ENCODE measurements at regions not wholly inside any gene's neighbourhood (a gene's known extent, or its start where the extent isn't known, plus 50 kb on each side); places are given as distances from the start of the nearest gene placed in this dataset.

DNA sequence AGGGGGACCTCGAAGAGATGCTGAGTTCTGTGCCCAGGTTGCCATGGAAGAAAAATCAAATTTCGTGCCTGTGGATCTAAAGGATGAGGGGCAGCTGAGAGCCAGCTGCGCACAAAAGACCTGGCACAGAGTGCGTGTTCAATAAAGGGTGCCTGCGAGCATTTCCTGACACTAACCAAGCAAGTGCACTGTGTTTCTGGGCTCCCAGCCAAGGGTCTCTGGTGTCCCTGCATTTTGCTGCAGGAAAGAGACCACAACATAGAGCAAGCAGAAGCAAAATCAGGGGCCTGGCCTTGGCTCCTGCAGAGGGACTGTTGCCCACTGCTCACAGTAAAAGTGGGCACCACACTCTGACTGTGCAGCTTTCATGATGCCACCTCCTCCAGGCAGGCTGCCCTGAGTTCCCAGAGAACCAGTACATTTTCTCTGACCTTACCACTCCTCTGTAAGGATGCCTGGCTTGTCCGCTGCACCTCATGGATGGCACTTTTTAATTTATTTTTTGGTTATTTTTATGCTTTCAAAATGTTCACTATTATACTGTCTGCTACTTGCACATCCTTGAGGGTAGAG, 70.8 kb upstream of the GPR12 start:
- no peaks in the 10 kb centered on the region for H3K9me2 ChIP-seq (replicated peaks; ENCODE audit: insufficient read depth)
- no peak for DNase-seq (ENCODE audit: low spot score)
- TF ChIP-seq EZH2phosphoT487 (IDR thresholded peaks at IDR 0.05; ENCODE audit: low read depth, severe bottlenecking, unreplicated experiment), result no peak
- no peak for TF ChIP-seq EZH2 (IDR thresholded peaks at IDR 0.05; ENCODE audit: borderline replicate concordance)
- TF ChIP-seq, protein P1, sequence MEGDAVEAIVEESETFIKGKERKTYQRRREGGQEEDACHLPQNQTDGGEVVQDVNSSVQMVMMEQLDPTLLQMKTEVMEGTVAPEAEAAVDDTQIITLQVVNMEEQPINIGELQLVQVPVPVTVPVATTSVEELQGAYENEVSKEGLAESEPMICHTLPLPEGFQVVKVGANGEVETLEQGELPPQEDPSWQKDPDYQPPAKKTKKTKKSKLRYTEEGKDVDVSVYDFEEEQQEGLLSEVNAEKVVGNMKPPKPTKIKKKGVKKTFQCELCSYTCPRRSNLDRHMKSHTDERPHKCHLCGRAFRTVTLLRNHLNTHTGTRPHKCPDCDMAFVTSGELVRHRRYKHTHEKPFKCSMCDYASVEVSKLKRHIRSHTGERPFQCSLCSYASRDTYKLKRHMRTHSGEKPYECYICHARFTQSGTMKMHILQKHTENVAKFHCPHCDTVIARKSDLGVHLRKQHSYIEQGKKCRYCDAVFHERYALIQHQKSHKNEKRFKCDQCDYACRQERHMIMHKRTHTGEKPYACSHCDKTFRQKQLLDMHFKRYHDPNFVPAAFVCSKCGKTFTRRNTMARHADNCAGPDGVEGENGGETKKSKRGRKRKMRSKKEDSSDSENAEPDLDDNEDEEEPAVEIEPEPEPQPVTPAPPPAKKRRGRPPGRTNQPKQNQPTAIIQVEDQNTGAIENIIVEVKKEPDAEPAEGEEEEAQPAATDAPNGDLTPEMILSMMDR (IDR thresholded peaks at IDR 0.05; ENCODE audit: poor library complexity), result no peak
- no peak overlapping the region for H3K27ac ChIP-seq
- H3K9me3 ChIP-seq (ENCODE audit: low read depth), result no peaks in the 10 kb centered on the region
- no peaks in the 10 kb centered on the region for H3K4me1 ChIP-seq (ENCODE audit: insufficient read depth)
- H3K27me3 ChIP-seq, result peaks cover 11% of the 10 kb centered on the region
- 78% methylated on average over 6 of the region's 6 CpGs for whole genome bisulfite sequencing (ENCODE audit: low lambda C conversion rate, missing lambda C conversion rate)
- H3K4me3 ChIP-seq, result no peak overlapping the region
- H2AFZ ChIP-seq, result no peak overlapping the region
- H3K4me2 ChIP-seq, result no peak overlapping the region
- no peaks in the 10 kb centered on the region for H3K79me2 ChIP-seq
- no peaks in the 10 kb centered on the region for H3K36me3 ChIP-seq (replicated peaks; ENCODE audit: insufficient read depth, low read depth)
- H4K20me1 ChIP-seq (ENCODE audit: insufficient read depth, poor library complexity, severe bottlenecking), result no peaks in the 10 kb centered on the region

DNA sequence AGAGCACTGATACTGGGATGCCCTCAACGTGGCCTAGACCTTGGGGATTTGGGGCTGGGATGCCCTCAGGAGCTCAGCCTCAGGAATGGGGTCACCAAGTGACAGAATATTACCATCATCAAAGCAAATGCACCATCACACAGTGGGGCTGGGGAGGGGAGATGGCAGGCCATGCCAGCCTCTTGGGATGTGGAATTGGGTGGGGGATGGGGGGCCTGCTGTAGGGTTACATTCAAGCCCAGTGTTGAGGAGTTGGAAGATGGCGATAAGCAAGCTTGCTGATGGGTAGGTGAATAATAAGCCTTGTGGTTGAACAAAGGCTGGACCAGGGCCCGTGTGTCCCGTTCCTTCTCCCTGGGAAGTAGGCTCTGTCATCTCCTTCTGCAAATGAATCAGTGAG, 69.1 kb upstream of the GPR12 start:
- Histone ChIP-seq H3K36me3 (replicated peaks; ENCODE audit: insufficient read depth, low read depth) (no peaks in the 10 kb centered on the region), H3K27me3 (peaks cover 4% of the 10 kb centered on the region), H3K4me3 (no peak overlapping the region), H3K9me3 (ENCODE audit: low read depth) (no peaks in the 10 kb centered on the region), H3K4me2 (no peak overlapping the region), H3K27ac (no peak overlapping the region), H3K79me2 (no peaks in the 10 kb centered on the region), H3K4me1 (ENCODE audit: insufficient read depth) (no peaks in the 10 kb centered on the region), H2AFZ (no peak overlapping the region), H4K20me1 (ENCODE audit: insufficient read depth, poor library complexity, severe bottlenecking) (no peaks in the 10 kb centered on the region), H3K9me2 (replicated peaks; ENCODE audit: insufficient read depth) (no peaks in the 10 kb centered on the region)
- 99% methylated on average over 4 of the region's 4 CpGs for WGBS (ENCODE audit: low lambda C conversion rate, missing lambda C conversion rate)
- TF ChIP-seq EZH2phosphoT487 (IDR thresholded peaks at IDR 0.05; ENCODE audit: low read depth, severe bottlenecking, unreplicated experiment), result no peak
- no peak for DNase-seq (ENCODE audit: low spot score)

GRCh38 chr13:26824581-26824980, 64.0 kb upstream of the GPR12 start:
- H4K20me1 ChIP-seq (ENCODE audit: insufficient read depth, poor library complexity, severe bottlenecking), result no peaks in the 10 kb centered on the region
- TF ChIP-seq EZH2 (IDR thresholded peaks at IDR 0.05; ENCODE audit: borderline replicate concordance) (no peak), EZH2phosphoT487 (IDR thresholded peaks at IDR 0.05; ENCODE audit: low read depth, severe bottlenecking, unreplicated experiment) (no peak)
- TF ChIP-seq, protein P1 (IDR thresholded peaks at IDR 0.05; ENCODE audit: poor library complexity), result no peak
- WGBS (ENCODE audit: low lambda C conversion rate, missing lambda C conversion rate), result 0% methylated on average over 1 of the region's 1 CpG

DNA sequence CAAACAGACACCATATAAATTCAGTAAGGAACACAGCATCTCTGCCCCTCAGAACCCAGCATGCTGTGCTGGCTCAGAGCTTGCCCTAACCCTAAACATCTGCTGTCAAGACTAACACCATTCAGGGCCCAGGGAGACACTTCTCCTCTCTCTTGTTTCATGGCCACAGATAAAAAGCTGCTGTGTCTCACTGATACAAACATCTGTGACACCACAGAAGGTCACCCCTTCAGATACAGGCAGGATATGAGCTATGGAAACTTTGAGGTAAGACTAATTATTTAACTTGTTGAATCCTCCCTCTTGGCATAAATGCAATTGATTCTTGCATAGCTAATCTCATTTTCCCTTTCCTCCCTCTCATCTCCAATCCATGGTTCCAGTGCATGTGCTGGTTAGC, 61.6 kb upstream of the GPR12 start:
- no peak overlapping the region for H3K4me3 ChIP-seq
- H3K27ac ChIP-seq, result no peak overlapping the region
- H3K36me3 ChIP-seq (replicated peaks; ENCODE audit: insufficient read depth, low read depth), result no peaks in the 10 kb centered on the region
- H3K27me3 ChIP-seq, result peaks cover 8% of the 10 kb centered on the region
- no peaks in the 10 kb centered on the region for H3K9me2 ChIP-seq (replicated peaks; ENCODE audit: insufficient read depth)
- H3K9me3 ChIP-seq (ENCODE audit: low read depth), result no peaks in the 10 kb centered on the region
- no peaks in the 10 kb centered on the region for H3K79me2 ChIP-seq
- no peak overlapping the region for H2AFZ ChIP-seq
- no peak for TF ChIP-seq EZH2phosphoT487 (IDR thresholded peaks at IDR 0.05; ENCODE audit: low read depth, severe bottlenecking, unreplicated experiment)
- TF ChIP-seq, protein P1 (IDR thresholded peaks at IDR 0.05; ENCODE audit: poor library complexity), result no peak
- no peak for TF ChIP-seq EZH2 (IDR thresholded peaks at IDR 0.05; ENCODE audit: borderline replicate concordance)
- H3K4me1 ChIP-seq (ENCODE audit: insufficient read depth), result no peaks in the 10 kb centered on the region
- no peak overlapping the region for H3K4me2 ChIP-seq
- H4K20me1 ChIP-seq (ENCODE audit: insufficient read depth, poor library complexity, severe bottlenecking), result no peaks in the 10 kb centered on the region
- DNase-seq (ENCODE audit: low spot score), result no peak

More at GRCh38 chr13:26824581-26824980, 64.0 kb upstream of the GPR12 start:
- Histone ChIP-seq H3K9me3 (ENCODE audit: low read depth) (no peaks in the 10 kb centered on the region), H3K9me2 (replicated peaks; ENCODE audit: insufficient read depth) (no peaks in the 10 kb centered on the region), H3K4me2 (no peak overlapping the region), H3K27ac (no peak overlapping the region), H3K4me1 (ENCODE audit: insufficient read depth) (no peaks in the 10 kb centered on the region), H3K4me3 (no peak overlapping the region), H3K36me3 (replicated peaks; ENCODE audit: insufficient read depth, low read depth) (no peaks in the 10 kb centered on the region), H2AFZ (no peak overlapping the region), H3K79me2 (no peaks in the 10 kb centered on the region), H3K27me3 (no peaks in the 10 kb centered on the region)
- DNase-seq (ENCODE audit: low spot score), result no peak
